ENCODE measurements at regions not wholly inside any gene's neighbourhood (a gene's known extent, or its start where the extent isn't known, plus 50 kb on each side); places are given as distances from the start of the nearest gene placed in this dataset.
"Not testable (repeated sequence)": the region's sequence is repeated elsewhere in the genome, so short reads cannot be mapped to it uniquely, and the experiment has no call there.

- no peak for DNase-seq (ENCODE audit: low spot score)
Measured at GRCh38 chr18:38572554-38573111, 1007.0 kb upstream of the CELF4 start.

- DNase-seq (ENCODE audit: low spot score) = no peak
Measured at GRCh38 chr18:38571651-38572050, 1006.1 kb upstream of the CELF4 start.

- no peak for DNase-seq (ENCODE audit: low spot score)
Measured at GRCh38 chr18:38565513-38565912, 999.9 kb upstream of the CELF4 start.

- no peak for DNase-seq (ENCODE audit: low spot score)
Measured at GRCh38 chr18:38563396-38563980, 997.9 kb upstream of the CELF4 start.

- no peak for DNase-seq (ENCODE audit: low spot score)
Measured at GRCh38 chr18:38557006-38557405, 991.4 kb upstream of the CELF4 start.

GRCh38 chr18:38552732-38553321 is 987.2 kb upstream of the CELF4 start:
- no peak for DNase-seq (ENCODE audit: low spot score)

GRCh38 chr18:38551881-38552280 is 986.3 kb upstream of the CELF4 start:
- DNase-seq (ENCODE audit: low spot score) = no peak

- no peak for DNase-seq (ENCODE audit: low spot score)
Measured at GRCh38 chr18:38545071-38545470, 979.5 kb upstream of the CELF4 start.

- DNase-seq (ENCODE audit: low spot score) = no peak
Measured at GRCh38 chr18:38539856-38540255, 974.3 kb upstream of the CELF4 start.

GRCh38 chr18:38539371-38539770 is 973.8 kb upstream of the CELF4 start:
- DNase-seq (ENCODE audit: low spot score) = no peak

GRCh38 chr18:38534073-38534472 is 968.5 kb upstream of the CELF4 start:
- DNase-seq (ENCODE audit: low spot score) = no peak

GRCh38 chr18:38526922-38527321 is 961.3 kb upstream of the CELF4 start:
- DNase-seq (ENCODE audit: low spot score) = no peak

GRCh38 chr18:38525039-38525438 is 959.4 kb upstream of the CELF4 start:
- DNase-seq (ENCODE audit: low spot score) = no peak

- no peak for DNase-seq (ENCODE audit: low spot score)
Measured at GRCh38 chr18:38520786-38521185, 955.2 kb upstream of the CELF4 start.

- no peak for DNase-seq (ENCODE audit: low spot score)
Measured at GRCh38 chr18:38502539-38502938, 936.9 kb upstream of the CELF4 start.

- no peak for DNase-seq (ENCODE audit: low spot score)
Measured at GRCh38 chr18:38497266-38497665, 931.7 kb upstream of the CELF4 start.

GRCh38 chr18:38496222-38496793 is 930.7 kb upstream of the CELF4 start:
- no peak for DNase-seq (ENCODE audit: low spot score)

- DNase-seq (ENCODE audit: low spot score) = no peak
Measured at GRCh38 chr18:38494065-38494464, 928.5 kb upstream of the CELF4 start.

GRCh38 chr18:38491195-38491594 is 925.6 kb upstream of the CELF4 start:
- DNase-seq (ENCODE audit: low spot score) = no peak

GRCh38 chr18:38489721-38490120 is 924.1 kb upstream of the CELF4 start:
- not testable (repeated sequence) for DNase-seq (ENCODE audit: low spot score)

- no peak for DNase-seq (ENCODE audit: low spot score)
Measured at GRCh38 chr18:38487521-38487920, 921.9 kb upstream of the CELF4 start.

GRCh38 chr18:38483326-38483725 is 917.7 kb upstream of the CELF4 start:
- no peak for DNase-seq (ENCODE audit: low spot score)

GRCh38 chr18:38481576-38481975 is 916.0 kb upstream of the CELF4 start:
- DNase-seq (ENCODE audit: low spot score) = no peak

- DNase-seq (ENCODE audit: low spot score) = no peak
Measured at GRCh38 chr18:38475686-38476085, 910.1 kb upstream of the CELF4 start.

Measured in HuH-7.5 (cell line).